ENCODE measurements at regions not wholly inside any gene's neighbourhood (a gene's known extent, or its start where the extent isn't known, plus 50 kb on each side); places are given as distances from the start of the nearest gene placed in this dataset.

GRCh38 chr10:20630092-20630643 is 266.9 kb downstream of the NEBL start:
- Histone ChIP-seq H3K27me3 (ENCODE audit: control insufficient read depth, insufficient read depth, low read length) (no peaks in the 10 kb centered on the region), H3K4me3 (ENCODE audit: low read depth, low read length) (no peak overlapping the region), H3K36me3 (ENCODE audit: control insufficient read depth, insufficient read depth, low read length) (no peaks in the 10 kb centered on the region)
- DNase-seq (ENCODE audit: low read depth), result no peak
- TF ChIP-seq, protein P1, sequence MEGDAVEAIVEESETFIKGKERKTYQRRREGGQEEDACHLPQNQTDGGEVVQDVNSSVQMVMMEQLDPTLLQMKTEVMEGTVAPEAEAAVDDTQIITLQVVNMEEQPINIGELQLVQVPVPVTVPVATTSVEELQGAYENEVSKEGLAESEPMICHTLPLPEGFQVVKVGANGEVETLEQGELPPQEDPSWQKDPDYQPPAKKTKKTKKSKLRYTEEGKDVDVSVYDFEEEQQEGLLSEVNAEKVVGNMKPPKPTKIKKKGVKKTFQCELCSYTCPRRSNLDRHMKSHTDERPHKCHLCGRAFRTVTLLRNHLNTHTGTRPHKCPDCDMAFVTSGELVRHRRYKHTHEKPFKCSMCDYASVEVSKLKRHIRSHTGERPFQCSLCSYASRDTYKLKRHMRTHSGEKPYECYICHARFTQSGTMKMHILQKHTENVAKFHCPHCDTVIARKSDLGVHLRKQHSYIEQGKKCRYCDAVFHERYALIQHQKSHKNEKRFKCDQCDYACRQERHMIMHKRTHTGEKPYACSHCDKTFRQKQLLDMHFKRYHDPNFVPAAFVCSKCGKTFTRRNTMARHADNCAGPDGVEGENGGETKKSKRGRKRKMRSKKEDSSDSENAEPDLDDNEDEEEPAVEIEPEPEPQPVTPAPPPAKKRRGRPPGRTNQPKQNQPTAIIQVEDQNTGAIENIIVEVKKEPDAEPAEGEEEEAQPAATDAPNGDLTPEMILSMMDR (IDR thresholded peaks at IDR 0.05; ENCODE audit: insufficient read depth, low read length, poor library complexity, severe bottlenecking), result no peak

DNA sequence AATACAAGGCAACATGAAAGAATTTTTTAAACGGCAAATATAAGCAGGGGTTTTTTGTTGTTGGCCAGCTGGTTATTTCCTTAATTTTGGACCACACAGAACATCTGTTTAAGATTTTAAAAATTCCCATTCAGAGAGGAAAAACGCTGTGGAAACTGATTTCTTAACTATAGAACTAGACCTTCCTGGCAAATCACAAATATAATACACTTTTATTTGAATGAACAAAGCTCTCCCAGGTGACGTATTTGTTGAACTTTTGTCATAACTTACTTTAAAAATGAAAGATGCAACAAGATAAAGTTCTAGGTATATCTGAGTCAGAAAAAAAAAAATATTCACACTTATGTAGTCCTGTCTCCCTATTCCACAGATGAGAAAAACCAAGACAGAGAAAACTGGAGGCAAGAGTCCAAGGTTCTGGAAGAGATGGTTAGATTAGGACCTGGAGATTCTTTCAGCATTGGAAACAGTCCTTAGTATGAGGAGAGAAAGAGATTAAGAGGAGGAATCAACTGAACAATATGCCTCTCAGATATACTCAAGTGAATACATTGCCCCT is 269.1 kb downstream of the NEBL start:
- no peak overlapping the region for H3K4me3 ChIP-seq (ENCODE audit: low read depth, low read length)
- DNase-seq (ENCODE audit: low read depth), result no peak
- TF ChIP-seq, protein P1 (IDR thresholded peaks at IDR 0.05; ENCODE audit: insufficient read depth, low read length, poor library complexity, severe bottlenecking), result no peak
- no peaks in the 10 kb centered on the region for H3K36me3 ChIP-seq (ENCODE audit: control insufficient read depth, insufficient read depth, low read length)
- no peaks in the 10 kb centered on the region for H3K27me3 ChIP-seq (ENCODE audit: control insufficient read depth, insufficient read depth, low read length)

DNA sequence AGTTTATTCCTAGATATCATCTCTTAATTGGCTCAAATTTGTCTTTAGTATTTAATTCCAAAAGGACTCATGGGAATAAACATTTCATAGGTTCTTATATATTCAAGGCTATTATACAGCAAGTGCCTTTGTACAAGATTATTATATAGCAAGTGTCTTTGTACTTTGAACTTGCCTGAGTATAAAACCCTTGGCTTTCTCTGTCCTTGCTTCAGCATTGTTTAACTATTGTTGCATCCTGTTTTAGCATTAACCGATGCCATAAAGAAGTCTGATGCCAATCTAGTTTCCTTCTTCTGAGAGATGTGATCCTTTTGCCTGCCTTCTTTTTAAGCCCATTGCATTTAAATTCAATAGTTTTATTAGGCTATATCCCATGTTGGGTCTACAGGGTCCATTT is 270.0 kb downstream of the NEBL start:
- no peaks in the 10 kb centered on the region for H3K27me3 ChIP-seq (ENCODE audit: control insufficient read depth, insufficient read depth, low read length)
- DNase-seq (ENCODE audit: low read depth), result no peak
- no peaks in the 10 kb centered on the region for H3K36me3 ChIP-seq (ENCODE audit: control insufficient read depth, insufficient read depth, low read length)
- H3K4me3 ChIP-seq (ENCODE audit: low read depth, low read length), result no peak overlapping the region
- TF ChIP-seq, protein P1 (IDR thresholded peaks at IDR 0.05; ENCODE audit: insufficient read depth, low read length, poor library complexity, severe bottlenecking), result no peak

DNA sequence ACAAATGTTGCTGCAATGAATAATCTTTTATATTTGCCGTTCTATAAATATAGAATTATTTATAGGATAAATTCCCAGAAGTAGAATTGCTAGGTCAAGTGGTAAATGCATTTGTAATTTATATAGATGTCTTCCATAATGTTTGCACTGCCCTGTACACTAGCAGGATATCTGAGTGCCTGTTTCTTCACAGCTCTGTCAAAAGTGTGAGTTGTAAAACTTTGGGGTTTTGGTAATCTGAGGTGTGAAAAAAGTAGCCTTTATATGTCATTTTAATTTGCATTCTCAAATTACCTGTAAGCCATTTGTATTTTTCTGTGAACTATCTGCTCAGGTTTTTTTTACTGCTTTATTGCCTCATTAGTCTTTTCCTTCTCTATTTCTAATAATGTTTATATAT is 271.2 kb downstream of the NEBL start:
- Histone ChIP-seq H3K27me3 (ENCODE audit: control insufficient read depth, insufficient read depth, low read length) (no peaks in the 10 kb centered on the region), H3K36me3 (ENCODE audit: control insufficient read depth, insufficient read depth, low read length) (no peaks in the 10 kb centered on the region), H3K4me3 (ENCODE audit: low read depth, low read length) (no peak overlapping the region)
- TF ChIP-seq, protein P1 (IDR thresholded peaks at IDR 0.05; ENCODE audit: insufficient read depth, low read length, poor library complexity, severe bottlenecking), result no peak
- DNase-seq (ENCODE audit: low read depth), result no peak

DNA sequence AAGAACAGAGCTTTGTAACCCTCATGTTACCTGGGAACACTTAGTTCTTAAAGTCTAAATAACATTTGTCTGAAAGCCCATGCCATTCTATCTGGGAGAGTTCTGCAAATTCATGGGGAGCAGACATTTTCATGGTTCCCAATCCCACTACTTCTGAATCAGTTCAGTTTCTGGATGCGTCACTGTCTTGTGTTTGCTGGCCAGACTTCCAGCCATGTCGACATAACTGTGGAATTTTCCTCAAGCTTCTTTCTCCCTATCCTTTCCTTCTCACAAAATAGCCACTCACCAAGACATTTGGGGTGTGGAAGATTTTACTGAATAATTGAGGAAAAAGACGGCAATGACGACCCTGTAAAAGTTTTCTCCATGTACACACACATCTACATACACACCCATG is 272.5 kb downstream of the NEBL start:
- H3K36me3 ChIP-seq (ENCODE audit: control insufficient read depth, insufficient read depth, low read length), result no peaks in the 10 kb centered on the region
- TF ChIP-seq, protein P1 (IDR thresholded peaks at IDR 0.05; ENCODE audit: insufficient read depth, low read length, poor library complexity, severe bottlenecking), result no peak
- no peak for DNase-seq (ENCODE audit: low read depth)

GRCh38 chr10:20623546-20623945 is 273.6 kb downstream of the NEBL start:
- Histone ChIP-seq H3K4me3 (ENCODE audit: low read depth, low read length) (no peak overlapping the region), H3K27me3 (ENCODE audit: control insufficient read depth, insufficient read depth, low read length) (no peaks in the 10 kb centered on the region), H3K36me3 (ENCODE audit: control insufficient read depth, insufficient read depth, low read length) (no peaks in the 10 kb centered on the region)
- TF ChIP-seq, protein P1 (IDR thresholded peaks at IDR 0.05; ENCODE audit: insufficient read depth, low read length, poor library complexity, severe bottlenecking), result no peak
- no peak for DNase-seq (ENCODE audit: low read depth)

More for the DNA sequence above, 272.5 kb downstream of the NEBL start:
- Histone ChIP-seq H3K27me3 (ENCODE audit: control insufficient read depth, insufficient read depth, low read length) (no peaks in the 10 kb centered on the region), H3K4me3 (ENCODE audit: low read depth, low read length) (no peak overlapping the region)
